RCC 7860 (cell line): ENCODE measurements at regions not wholly inside any gene's neighbourhood (a gene's known extent, or its start where the extent isn't known, plus 50 kb on each side); places are given as distances from the start of the nearest gene placed in this dataset.

Experiments
- DNase-seq: peaks from one replicate; pipeline ENCODE4 v3.0.0-alpha.2; 2015; ENCODE audit warnings: low spot score
- FAIRE-seq: peaks from 2 replicates; lab custom pipeline; 2012; peaks lifted over from hg19 to GRCh38; lab: Jason Lieb, UNC

DNA sequence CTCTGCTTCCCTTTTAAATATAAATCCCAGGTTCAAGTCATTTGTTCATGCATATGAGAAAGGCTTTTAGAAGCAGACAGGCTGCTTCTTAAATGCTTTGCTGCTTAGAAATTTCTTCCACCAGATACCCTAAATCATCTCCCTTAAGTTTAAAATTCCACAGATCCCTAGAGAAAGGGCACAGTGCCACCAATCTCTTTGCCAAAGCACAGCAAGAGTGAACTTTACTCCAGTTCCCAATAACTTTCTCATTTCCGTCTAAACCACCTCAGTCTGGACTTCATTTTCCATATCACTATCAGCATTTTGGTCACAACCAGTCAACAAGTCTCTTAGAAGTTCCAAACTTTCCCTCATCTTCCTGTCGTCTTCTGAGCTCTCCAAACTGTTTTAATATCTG is 679.8 kb upstream of the FTMT start:
- DNase-seq (no peak), FAIRE-seq (no peak)

DNA sequence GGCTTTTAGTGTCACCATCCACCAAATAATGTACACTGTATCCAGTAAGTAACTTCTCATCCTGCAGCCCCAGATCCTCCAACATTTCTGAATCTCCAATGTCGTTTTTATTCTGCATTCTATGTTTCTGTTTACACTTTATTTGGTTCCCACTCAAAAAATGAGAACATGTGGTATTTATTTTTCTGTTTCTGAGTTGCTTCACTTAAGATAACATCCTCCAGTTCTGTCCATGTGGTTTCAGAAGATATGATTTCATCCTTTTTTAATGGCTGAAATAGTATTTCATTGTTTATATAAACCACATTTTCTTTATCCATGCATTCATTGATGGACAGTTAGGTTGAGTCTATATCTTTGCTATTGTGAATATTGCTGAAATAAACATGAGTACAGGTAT is 677.3 kb upstream of the FTMT start:
- DNase-seq (no peak), FAIRE-seq (no peak)

DNA sequence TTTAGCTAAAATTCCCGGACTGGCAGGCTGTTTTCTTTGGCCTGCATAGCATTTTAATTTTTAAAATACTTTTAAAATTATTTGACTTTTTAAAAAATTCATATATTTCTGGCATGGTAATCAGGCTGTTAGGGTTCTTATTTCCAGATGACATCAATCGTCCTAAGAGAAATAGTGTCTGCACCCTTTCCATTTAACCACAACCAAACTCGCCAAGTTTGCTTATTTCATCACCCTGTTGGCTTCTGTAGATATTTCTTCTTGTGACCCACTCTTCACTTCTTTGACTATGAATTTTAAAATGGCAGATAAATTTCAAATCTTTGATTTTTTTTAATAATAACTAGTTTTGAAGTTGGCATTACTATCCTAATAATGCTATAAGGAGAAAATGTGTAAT is 675.7 kb upstream of the FTMT start:
- DNase-seq = no peak
- FAIRE-seq = no peak

DNA sequence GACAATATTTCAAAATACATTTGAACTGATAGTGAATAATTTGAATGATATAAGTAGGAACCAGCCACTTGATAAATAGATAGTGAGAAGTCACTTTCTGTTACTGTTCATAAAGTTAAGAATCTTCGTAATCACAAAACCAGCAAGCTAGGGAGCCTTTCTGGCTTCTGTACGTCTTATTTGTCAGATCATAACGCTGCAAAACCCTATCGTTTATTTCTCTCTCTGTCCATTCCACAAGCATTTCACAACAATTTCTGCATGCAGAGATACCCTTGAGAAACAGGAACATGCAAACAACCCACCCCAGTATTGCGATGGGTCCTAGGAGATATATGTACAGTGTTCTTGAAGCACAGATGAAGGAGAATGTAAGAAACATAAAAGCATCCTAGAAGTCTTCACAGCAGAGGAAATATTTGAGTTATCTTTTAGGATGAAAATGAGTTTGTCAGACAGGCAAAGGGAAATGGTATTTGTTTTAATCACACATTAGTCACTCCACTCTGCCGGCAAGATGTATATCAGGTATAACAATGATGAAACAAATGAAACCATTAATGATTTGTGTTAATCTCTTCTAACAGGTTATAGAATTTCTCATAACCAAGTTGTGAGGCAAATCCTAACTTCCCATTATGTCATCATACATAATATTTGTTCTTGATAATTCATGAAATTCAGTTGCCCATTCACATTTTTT is 668.7 kb upstream of the FTMT start:
- DNase-seq (no peak), FAIRE-seq (no peak)

DNA sequence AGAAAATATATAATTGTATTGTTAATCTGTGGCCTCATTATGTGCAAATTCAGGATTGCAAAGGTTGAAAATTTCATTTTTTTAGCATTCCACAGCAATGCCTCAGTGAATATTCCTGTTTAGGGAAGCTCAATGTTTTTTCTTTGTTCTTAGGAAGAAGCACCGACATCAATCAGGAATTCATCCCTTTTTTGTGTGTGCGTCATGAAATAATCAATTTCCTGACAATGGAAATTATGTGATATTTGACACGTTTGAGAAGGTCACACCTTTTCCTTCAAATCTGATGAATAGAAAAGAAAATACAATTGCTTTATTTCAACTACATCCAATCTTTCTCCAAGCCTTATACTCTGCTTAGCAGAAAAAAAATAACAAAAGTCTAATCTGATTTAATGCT is 662.8 kb upstream of the FTMT start:
- FAIRE-seq (no peak), DNase-seq (no peak)

DNA sequence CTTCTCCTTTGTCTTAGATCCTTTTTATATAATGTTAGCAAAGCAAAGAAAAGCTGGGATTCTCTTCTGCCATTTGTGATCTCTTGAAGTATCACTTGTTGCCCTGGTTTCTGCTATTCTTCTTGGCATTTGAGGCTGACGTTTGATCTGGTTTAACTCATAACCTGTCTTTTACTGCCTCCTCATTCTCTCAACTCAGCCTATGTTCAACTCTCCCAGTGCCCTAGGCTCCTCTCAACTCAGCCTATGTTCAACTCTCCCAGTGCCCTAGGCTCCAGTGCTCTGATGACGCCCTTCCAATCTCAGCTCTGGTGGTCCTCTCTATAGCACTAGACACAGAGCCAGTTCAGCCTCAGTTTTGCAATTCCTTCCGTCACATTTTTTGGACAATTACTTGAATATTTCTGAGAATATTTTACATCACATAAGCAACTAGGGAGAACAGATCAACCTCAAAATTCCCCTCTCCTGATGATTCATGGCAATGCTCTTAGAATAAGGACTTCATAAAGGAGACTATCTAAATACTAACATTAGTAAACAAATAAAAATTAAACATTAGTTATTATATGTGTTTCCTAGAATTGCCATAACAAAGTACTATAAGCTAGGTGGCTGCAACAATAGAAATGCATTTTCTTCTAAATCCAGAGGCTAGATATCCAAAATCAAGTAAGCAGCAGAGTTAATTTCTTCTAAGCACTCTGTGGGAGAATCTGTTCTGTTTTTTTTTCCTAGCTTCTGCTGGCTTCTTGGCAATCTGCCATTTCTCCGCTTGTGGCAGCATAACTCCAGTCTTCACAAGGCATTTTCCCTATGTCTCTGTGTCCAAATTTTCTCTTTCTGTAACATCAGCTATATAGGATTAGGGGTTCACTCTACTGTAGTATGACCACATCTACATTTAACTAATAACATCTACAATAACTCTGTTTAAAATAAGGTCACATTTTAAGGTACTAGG is 662.1 kb upstream of the FTMT start:
- FAIRE-seq = no peak
- no peak for DNase-seq

DNA sequence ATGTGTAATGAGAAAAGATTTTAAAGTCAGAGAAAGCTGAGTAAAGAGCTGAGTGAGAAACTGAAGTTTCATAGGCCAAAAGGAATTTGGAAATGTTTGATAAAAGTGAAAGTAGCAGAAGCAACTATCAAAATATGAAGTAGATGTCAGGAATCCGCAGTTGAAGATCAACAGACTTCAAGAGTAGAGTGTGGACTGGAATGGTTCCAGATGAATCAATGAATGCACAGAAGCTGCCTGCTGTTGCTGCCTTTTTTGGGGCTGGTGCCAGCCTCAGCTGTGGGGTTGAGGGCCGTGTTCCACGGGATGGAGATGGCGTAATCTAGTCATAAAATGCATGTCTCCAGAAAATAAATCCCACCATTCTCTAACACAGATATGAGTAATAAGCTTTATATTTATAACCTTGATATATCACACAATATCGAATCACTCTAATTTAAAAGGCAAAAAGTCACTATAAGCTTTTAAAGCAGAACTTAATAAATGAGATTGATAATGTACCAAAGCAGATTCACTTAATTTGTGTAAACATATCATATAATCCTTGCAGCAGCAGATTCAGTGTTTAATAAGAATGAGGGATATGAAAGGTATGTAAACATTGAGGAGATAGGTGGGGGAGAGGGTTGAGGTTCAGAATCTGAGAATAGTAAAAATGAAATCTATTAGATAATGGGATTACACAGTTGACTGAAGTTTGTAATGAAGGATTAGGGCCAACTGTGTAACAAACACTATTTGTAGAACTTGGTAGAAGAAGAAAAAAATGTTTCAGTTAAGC is 652.3 kb upstream of the FTMT start:
- FAIRE-seq (no peak), DNase-seq (no peak)

DNA sequence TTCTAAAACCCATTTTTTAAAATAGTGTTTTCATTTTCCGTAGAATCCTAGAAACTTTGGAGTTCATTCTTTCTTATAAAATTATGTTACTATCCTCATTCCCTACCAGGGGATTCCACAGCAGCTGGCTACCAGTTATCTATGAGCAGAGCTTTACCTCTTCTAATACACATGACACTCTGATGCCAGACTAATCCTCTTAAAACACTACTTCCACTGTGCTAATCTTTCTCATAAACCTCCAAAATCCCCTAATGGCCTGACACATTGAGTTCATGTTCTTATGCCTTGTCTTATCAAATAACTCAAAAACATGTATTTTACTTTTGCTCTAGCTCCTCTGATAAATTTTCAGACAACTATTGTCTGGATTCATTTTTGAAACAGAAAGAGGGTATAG is 633.6 kb upstream of the FTMT start:
- no peak for FAIRE-seq
- no peak for DNase-seq

DNA sequence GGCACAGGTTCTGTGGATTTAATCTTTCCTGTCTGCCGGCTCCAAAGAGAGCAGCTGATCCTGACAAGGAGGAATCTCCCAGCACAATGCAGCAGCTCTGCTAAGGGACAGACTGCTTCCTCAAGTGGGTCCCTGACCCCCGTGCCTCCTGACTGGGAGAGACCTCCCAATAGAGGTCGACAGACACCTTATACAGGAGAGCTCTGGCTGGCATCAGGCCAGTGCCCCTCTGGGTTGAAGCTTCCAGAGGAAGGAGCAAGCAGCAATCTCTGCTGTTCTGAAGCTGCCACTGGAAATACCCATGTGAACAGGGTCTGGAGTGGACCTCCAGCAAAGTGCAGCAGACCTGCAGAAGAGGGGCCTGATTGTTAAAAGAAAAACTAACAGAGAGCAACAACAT is 630.2 kb upstream of the FTMT start:
- no peak for DNase-seq
- FAIRE-seq = no peak

DNA sequence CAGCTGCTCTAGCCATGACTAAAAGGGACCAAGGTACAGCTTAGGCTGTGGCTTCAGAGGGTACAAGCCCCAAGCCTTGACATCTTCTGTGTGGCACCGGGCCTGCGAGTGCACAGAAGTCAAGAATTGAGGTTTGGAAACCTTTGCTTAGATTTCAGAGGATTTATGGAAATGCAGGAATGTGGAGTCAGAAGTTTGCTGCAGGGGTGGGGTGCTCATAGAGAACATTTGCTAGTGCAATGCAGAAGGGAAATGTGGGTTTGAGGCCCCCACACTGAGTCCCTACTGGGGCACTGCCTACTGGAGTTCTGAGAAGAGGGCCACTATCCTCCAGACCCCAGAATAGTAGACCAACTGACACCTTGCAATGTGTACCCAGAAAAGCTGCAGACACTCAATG is 624.9 kb upstream of the FTMT start:
- FAIRE-seq (no peak), DNase-seq (no peak)

DNA sequence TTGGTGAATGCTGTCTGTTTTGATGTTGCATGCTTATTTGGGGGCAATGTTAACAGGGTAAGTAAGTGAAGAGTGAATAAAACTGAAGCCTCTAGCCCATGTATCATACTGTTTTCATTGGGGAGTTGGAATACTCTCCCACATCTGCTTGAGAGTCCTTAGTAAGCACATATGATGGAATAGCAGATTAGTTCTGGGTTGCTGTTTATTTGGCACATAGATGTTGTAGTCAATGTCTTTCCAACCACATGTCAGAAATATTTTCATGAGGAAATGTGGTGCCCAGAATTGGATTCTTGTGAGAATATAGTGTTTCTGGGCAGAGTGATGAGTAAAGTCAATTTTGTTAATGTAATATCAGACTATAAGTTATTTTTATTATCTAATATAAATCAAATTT is 611.7 kb upstream of the FTMT start:
- DNase-seq (no peak), FAIRE-seq (no peak)

DNA sequence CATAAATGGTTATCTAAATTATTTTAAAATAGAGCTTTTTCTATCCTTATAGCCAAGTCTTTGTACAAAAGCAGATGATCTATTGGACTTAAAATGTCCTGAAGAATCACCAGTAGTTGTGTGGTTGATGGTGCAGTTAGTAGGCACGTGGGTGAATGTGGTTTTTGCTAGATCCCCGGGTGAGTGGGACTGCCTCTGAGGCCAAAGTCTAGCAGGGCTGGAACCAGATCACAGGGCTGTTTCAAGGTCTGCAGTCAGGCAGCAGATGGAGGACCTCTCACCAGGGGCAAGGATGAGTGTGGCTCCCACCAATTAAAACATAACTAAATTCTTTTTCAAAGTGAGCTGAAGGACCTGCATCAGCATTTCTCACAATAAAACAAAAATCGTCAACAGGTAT is 604.7 kb upstream of the FTMT start:
- DNase-seq = no peak
- FAIRE-seq = no peak

DNA sequence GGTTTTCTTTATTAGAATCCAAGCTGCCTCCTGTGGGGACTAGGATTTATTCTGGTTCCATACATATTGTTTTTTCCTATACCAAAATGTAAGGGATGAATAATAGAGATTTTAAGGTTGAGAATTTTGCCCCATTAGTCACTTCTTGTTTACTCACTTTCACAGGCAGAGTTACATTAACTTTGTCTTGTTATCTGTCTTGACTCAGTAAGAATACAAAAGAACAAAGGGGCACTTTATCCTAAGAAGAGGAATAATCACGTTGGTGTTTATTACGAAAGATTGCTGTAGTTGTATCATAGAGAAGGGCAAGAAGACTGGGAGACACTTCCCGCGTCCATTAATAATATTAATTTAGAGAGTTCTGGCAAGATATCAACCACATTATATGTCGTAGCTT is 599.7 kb upstream of the FTMT start:
- DNase-seq = no peak
- no peak for FAIRE-seq

DNA sequence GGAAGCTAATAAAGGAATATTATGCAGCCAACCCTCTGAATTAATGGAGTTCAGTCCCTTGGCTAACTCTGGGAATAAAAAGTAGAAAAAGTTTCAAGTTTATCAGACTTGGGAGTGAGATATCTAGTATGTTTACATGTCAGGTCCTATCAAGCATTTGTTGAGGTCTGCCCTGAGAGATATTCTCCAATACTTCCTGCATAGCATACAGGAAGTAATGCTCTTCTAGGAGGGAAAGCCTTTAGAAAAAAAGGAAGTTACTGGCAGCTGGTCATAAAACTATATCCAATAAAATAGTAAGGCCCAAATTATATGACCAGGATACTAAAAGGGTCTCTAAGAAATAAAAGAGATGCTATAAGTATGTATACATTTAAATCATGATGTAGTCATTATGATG is 594.1 kb upstream of the FTMT start:
- DNase-seq (no peak), FAIRE-seq (no peak)

DNA sequence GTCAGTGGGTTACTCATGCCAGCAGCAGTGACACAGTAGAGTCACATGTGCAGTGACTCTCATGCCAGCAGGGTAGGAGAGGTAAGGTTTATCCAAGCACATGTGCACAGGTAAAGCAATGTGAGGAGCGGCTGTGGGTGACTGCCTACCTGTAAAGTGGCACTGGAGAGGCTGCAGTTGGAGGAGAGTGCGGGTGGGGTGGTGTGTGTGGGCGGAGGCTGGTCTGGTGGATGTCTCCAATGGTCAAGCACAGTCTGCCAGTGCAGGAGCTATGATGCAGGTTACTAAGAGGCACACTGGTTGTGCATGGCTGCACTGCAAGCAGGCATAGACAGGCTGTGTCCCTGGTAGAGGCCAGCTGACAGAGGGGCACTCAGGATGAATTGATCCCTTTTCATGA is 588.2 kb upstream of the FTMT start:
- FAIRE-seq = no peak
- DNase-seq = no peak

DNA sequence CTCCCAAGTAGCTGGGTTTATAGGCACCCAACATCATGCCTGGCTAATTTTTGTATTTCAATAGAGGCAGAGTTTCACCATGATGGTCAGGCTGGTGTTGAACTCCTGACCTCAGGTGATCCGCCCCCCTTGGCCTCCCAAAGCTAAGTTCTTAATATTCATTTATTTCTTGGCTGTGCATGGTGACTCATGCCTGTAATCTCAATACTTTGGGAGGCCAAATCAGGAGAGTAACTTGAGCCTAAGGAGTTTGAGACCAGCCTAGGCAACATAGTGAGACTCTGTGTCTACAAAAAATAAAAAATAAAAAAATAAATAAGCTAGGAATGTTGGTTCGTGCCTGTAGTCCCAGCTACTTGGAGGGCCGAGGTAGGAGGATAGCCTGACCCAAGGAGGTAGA is 587.1 kb upstream of the FTMT start:
- no peak for FAIRE-seq
- DNase-seq = no peak

DNA sequence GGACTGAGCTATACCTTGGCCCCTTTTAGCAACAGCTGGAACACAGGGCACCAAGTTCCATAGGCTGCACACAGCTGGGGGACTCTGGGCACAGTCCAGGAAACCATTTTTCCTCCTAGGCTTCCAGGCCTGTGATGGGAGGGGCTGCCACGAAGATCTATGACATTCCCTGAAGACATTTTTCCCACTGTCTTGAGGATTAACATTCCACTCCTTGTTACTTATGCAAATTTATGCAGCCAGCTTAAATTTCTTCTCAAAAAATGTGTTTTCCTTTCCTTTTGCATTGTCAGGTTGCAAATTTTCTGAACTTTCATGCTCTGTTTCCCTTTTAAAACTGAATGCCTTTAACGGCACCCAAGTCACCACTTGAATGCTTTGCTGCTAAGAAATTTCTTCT is 580.1 kb upstream of the FTMT start:
- FAIRE-seq (no peak), DNase-seq (no peak)

DNA sequence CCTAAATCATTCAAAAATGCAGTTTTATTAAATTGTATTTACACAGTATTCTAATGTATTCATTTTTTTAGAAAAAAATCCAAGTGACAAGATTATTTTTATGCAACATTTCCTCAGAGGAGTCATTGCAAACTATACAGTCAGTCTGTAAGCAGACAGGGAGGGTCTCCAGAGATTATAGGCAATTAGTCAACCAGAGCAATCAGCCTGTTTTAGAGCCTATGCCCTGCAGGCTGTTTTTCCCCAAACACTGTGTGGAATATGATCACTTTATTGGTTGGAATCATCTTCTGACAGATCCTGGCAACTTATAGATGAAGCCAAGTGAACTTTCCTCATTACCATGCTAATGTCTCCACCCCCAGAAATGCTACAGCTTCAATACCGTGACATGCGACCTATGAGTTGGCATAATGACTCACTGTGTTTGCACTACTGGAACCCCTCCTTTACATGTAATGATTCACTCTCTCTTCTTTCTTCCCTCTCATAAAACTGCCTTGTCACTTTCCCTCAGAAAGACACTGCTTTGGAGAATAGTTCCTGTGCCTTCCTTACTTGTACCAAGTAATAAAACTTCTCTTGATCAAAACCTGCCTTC is 577.7 kb upstream of the FTMT start:
- FAIRE-seq = peak; percentile 95
- peak; percentile 91 for DNase-seq

DNA sequence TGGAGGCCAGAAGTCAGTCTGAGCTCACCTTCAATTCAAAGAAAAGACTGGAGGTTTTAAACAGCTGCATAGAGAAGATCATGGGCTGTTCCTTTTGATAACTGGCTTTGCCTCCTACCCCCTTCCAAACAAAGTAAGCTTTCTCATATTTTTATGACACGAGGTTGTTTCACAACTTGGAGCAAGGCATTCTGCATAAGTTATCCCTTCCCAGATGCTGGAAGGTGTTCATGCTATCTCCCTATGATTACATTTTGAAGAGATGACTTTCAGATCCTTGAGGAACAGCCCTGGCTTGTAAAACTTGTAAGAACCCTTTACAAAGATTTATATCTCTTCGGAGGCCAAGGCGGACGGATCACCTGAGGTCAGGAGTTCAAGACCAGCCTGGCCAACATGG is 571.9 kb upstream of the FTMT start:
- DNase-seq (no peak), FAIRE-seq (no peak)

DNA sequence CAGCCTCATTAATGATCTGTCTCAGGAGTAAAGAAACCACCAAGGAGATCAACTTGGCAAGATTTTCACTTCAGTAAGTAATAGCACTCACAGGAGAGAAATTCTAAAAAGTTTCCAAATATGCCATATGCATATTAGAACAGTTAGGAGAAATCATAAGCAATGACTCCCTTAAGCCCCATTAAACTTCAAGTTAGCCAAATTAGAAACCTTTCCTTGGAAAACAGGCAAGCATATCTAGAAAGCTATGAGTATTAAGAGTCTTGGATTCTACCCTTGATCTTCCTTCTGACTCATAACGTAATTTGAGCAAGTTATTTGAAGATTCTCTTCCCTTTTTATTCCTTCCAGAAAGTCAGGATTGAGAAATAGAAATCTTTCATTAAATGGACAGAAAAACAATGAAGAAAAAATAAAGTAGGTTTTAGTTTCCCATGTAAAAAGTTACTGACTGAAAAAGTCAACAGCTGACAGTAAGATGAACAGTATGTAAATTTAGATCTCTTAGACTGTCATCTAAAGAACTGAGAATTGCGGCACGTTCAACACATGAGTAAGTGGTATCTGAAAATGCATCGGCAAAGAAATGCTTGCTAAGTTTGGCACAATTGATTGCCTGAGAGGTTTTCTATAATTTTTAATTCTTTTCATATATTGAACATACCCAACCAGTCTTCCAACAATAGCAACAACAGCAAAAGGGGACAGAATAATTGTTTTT is 565.7 kb upstream of the FTMT start:
- FAIRE-seq (no peak), DNase-seq (no peak)

DNA sequence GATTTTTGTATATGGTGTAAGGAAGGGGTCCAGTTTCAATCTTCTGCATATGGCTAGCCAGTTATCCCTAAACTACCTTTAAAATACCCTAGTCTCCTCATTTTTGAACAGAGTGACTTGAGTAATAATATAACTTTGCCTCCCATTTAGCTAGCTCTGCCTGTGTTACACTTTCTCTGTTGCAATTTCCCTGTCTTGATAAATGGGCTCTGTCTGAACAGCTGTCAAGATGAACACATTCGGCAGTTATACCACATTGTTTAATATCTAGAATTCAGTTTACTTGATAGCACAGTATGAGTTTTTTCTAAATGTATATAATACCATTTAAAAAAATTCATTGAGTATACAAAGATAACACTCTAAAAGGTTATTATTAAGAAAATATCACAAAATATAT is 562.9 kb upstream of the FTMT start:
- DNase-seq = no peak
- no peak for FAIRE-seq
